ENCODE measurements at regions not wholly inside any gene's neighbourhood (a gene's known extent, or its start where the extent isn't known, plus 50 kb on each side); places are given as distances from the start of the nearest gene placed in this dataset.

- no peak for TF ChIP-seq GATA3 (IDR thresholded peaks at IDR 0.05; ENCODE audit: low read depth, low read length)
- no peak for TF ChIP-seq GATA2 (IDR thresholded peaks at IDR 0.05; ENCODE audit: low read depth, low read length)
These were observed 54.7 kb upstream of the PRLR start for GRCh38 chr5:35285011-35285410.

Data from SH-SY5Y (cell line).